ENCODE measurements at regions not wholly inside any gene's neighbourhood (a gene's known extent, or its start where the extent isn't known, plus 50 kb on each side); places are given as distances from the start of the nearest gene placed in this dataset.

DNA sequence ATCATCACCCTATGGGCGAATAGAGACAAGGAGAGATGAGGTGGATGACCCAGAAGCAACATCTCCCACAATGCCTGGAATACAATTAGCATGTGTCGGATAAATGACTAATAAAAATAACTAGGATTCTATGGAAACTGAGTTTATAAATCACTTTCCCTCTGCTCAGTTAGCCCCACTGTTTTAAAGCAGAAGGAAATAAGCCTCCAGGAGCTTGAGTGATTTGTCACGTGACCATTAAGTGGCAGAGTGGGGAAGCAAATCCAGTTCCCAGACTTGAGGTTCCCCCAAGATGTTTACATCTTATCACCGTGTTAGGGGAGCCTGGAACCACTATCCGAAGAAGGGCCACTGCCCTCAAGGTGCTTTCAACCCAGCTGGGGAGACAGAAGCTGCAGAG, 136.5 kb upstream of the CCND2 start:
- Histone ChIP-seq H3K27me3 (replicated peaks) (no peaks in the 10 kb centered on the region), H3K27ac (no peak overlapping the region), H3K4me3 (ENCODE audit: low read depth, low read length) (no peak overlapping the region), H3K36me3 (replicated peaks) (no peaks in the 10 kb centered on the region)
- in situ Hi-C loops (cut with HindIII; ENCODE audit: low pct_ligation_motif_present, low sequenced_read_pairs) = no loop called here
- TF ChIP-seq, protein P1, sequence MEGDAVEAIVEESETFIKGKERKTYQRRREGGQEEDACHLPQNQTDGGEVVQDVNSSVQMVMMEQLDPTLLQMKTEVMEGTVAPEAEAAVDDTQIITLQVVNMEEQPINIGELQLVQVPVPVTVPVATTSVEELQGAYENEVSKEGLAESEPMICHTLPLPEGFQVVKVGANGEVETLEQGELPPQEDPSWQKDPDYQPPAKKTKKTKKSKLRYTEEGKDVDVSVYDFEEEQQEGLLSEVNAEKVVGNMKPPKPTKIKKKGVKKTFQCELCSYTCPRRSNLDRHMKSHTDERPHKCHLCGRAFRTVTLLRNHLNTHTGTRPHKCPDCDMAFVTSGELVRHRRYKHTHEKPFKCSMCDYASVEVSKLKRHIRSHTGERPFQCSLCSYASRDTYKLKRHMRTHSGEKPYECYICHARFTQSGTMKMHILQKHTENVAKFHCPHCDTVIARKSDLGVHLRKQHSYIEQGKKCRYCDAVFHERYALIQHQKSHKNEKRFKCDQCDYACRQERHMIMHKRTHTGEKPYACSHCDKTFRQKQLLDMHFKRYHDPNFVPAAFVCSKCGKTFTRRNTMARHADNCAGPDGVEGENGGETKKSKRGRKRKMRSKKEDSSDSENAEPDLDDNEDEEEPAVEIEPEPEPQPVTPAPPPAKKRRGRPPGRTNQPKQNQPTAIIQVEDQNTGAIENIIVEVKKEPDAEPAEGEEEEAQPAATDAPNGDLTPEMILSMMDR (IDR thresholded peaks at IDR 0.05; ENCODE audit: low read depth, low read length, missing control alignments) = no peak
- DNase-seq = no peak

DNA sequence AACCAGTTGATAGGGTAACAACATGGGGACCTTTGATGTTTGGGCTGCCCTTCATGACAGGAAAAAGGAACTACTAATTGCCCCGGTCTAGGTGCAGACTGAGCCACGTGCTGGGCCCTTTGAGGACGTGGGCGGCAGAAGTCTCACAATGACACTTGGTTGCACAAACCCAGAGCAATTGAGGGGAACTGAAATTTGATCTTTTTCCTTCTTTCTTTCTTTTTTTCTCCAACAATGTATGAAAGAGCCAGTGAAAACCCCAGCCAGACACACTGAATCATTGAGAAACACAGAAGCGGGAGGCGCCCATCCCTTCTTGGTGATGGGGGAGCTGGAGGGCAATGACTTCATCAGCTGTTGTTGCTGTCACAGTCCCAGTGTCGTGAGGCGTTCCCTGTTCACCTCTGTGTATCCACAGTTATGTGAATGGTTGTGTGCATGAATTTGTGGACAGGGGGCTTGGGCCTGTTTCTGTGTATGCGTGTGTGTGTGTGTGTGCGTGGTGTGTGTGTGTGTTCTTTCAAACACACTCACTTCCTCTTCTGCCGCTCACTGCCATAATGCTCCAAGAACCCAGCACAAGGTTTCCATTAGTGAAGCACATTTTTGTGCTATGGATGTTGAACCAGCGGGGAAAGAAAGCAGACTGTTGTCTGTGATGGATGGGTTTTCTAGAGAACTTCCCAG, 137.5 kb upstream of the CCND2 start:
- Histone ChIP-seq H3K27me3 (replicated peaks) (no peaks in the 10 kb centered on the region), H3K27ac (no peak overlapping the region), H3K4me3 (ENCODE audit: low read depth, low read length) (no peak overlapping the region), H3K36me3 (replicated peaks) (no peaks in the 10 kb centered on the region)
- in situ Hi-C loops (cut with HindIII; ENCODE audit: low pct_ligation_motif_present, low sequenced_read_pairs) = no loop called here
- DNase-seq = no peak
- TF ChIP-seq, protein P1 (IDR thresholded peaks at IDR 0.05; ENCODE audit: low read depth, low read length, missing control alignments) = no peak

DNA sequence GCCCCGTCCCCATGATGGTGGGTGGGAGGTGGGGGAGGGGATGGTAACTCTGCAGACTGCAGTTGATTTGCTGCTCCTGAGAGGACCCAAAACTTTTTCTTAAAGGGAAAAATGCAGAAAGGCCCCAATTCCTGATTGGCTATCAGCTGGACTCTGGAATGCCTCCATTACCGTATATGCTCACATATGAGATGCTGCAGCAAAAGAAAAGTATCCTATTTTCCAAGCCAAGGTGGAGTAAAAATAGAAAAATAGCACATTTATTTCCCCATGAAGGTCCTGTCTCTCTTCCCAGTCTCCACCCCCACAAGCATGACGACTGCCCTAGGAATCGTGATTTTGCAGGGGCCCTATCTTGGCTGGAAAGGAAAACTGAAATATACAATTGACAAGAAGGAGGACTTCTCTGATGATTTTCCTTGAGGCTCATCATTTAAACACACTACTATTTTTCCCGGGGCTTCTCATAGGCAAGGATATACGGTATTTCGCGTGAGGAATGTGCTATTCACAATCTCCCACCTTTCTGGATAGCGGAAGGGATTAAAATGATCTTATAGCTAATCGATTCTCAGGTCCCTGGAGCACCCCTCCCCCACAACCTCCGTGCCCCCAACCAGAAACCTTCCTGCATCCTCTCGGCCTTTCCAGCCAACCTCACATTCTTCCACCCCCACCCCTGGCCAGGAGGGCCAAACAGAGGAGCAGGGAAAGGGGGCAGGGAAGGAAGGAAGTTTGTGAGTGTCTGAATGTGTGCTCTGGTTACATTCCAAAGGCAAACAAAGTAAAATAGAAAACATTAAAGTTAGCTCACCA, 138.9 kb upstream of the CCND2 start:
- no peak overlapping the region for H3K4me3 ChIP-seq (ENCODE audit: low read depth, low read length)
- no peak overlapping the region for H3K27ac ChIP-seq
- H3K36me3 ChIP-seq (replicated peaks) = no peaks in the 10 kb centered on the region
- H3K27me3 ChIP-seq (replicated peaks) = no peaks in the 10 kb centered on the region
- in situ Hi-C loops (cut with HindIII; ENCODE audit: low pct_ligation_motif_present, low sequenced_read_pairs) = no loop called here
- no peak for DNase-seq
- TF ChIP-seq, protein P1 (IDR thresholded peaks at IDR 0.05; ENCODE audit: low read depth, low read length, missing control alignments) = no peak

DNA sequence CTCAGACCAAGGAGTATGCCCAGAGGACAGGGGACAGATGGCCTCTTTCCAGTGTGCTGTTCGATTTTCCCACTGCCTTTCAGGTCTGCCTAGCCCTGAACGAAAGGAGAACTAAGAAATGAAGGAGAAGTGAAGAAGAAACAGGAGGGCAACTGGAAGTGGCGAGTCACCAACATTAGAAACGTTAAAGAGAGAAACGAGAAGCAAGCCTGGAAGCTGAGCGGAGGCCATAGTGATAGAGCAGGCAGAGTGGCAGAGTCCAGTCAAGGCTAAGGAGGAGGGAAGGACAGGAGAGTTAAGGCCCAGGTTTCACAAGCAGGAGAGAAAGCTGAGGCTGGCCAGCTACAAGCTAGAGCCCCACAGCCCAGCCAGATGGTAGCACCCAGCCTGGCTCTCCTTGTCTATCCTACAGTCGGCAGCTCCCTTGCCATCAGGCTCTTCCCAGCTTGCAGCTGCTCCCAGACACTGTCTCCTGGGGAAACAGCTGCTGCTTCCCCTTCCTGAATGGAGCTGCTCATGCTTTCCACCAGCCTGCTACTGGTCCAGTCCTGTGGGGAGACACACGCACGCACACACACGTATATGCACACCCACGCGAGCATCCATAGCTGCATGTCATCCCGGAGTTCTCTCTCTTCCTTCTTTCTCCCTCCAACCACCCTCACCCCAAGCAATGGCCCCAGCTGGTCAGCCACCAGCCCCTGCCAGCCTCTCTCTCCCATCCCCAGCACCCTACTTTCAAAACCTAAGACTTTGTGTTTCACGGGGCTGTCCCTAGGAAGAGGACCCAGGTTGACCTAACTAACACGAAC, 139.7 kb upstream of the CCND2 start:
- H3K36me3 ChIP-seq (replicated peaks) = no peaks in the 10 kb centered on the region
- no peaks in the 10 kb centered on the region for H3K27me3 ChIP-seq (replicated peaks)
- in situ Hi-C loops (cut with HindIII; ENCODE audit: low pct_ligation_motif_present, low sequenced_read_pairs) = no loop called here
- no peak for DNase-seq
- TF ChIP-seq, protein P1 (IDR thresholded peaks at IDR 0.05; ENCODE audit: low read depth, low read length, missing control alignments) = no peak
- no peak overlapping the region for H3K4me3 ChIP-seq (ENCODE audit: low read depth, low read length)
- H3K27ac ChIP-seq = no peak overlapping the region

DNA sequence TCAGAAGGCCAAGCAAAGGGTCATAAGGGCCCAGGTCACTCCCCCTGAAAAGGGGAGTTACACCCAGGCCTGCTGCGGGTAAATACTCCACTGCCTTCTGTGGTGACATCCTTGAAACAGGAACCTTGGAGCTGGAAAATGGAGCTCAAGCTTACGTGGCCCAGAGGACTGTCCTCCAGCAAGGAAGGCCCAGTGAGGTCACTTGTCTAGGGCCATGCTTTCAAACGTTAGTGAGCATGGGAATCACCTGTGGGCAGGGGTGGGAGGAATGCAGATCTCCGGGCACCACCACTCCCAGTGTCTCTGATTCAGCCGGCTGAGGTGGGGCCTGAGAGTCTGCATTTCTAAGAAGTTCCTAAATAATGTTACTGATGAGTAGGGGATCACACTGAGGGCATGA, 140.5 kb upstream of the CCND2 start:
- no peak overlapping the region for H3K27ac ChIP-seq
- no peak overlapping the region for H3K4me3 ChIP-seq (ENCODE audit: low read depth, low read length)
- TF ChIP-seq, protein P1 (IDR thresholded peaks at IDR 0.05; ENCODE audit: low read depth, low read length, missing control alignments) = no peak
- DNase-seq = no peak
- H3K27me3 ChIP-seq (replicated peaks) = no peaks in the 10 kb centered on the region
- no peaks in the 10 kb centered on the region for H3K36me3 ChIP-seq (replicated peaks)
- in situ Hi-C loops (cut with HindIII; ENCODE audit: low pct_ligation_motif_present, low sequenced_read_pairs) = no loop called here

All from brain microvascular endothelial cell (primary cell).